Liver (tissue), 8 donors: ENCODE measurements at regions not wholly inside any gene's neighbourhood (a gene's known extent, or its start where the extent isn't known, plus 50 kb on each side); places are given as distances from the start of the nearest gene placed in this dataset.

Source experiments
- DNase-seq: peaks from one replicate; pipeline ENCODE4 v3.0.0-alpha.2; 2017; ENCODE audit warnings: low spot score
- H3K27ac ChIP-seq, 2 donors: one replicate each; pipeline ENCODE4 v1.7.0; 2013; ENCODE audit warnings: inconsistent platforms in 2 of 2, low read length in 2 of 2, control low read depth in 1 of 2, low read depth in 1 of 2, mild to moderate bottlenecking in 1 of 2
- H3K27me3 ChIP-seq, 4 donors: one replicate each; pipeline versions ENCODE4 v1.6.1 to v1.7.0; 2013; ENCODE audit warnings: low read length in 3 of 4, inconsistent platforms in 1 of 4, mild to moderate bottlenecking in 1 of 4, moderate library complexity in 1 of 4; ENCODE audit not compliant: control insufficient read depth in 4 of 4, insufficient read depth in 4 of 4
- H3K36me3 ChIP-seq, 4 donors: one replicate each; pipeline versions ENCODE4 v1.6.1 to v1.7.0; 2013; ENCODE audit warnings: low read length in 3 of 4, mild to moderate bottlenecking in 3 of 4, low read depth in 1 of 4, moderate library complexity in 1 of 4; ENCODE audit not compliant: control insufficient read depth in 4 of 4, insufficient read depth in 3 of 4
- H3K4me1 ChIP-seq, 4 donors: one replicate each; pipeline versions ENCODE4 v1.6.1 to v1.7.0; 2013; ENCODE audit warnings: low read length in 3 of 4, mild to moderate bottlenecking in 3 of 4, moderate library complexity in 1 of 4; ENCODE audit not compliant: control insufficient read depth in 4 of 4, insufficient read depth in 4 of 4
- H3K4me3 ChIP-seq, 3 donors: one replicate each; pipeline versions ENCODE4 v1.6.1 to v1.7.0; 2013; ENCODE audit warnings: low read length in 3 of 3, control low read depth in 1 of 3, low read depth in 1 of 3, mild to moderate bottlenecking in 1 of 3
- H3K9ac ChIP-seq, 2 donors: one replicate each; pipeline ENCODE4 v1.7.0; 2013; ENCODE audit warnings: low read length in 2 of 2, mild to moderate bottlenecking in 2 of 2, moderate library complexity in 2 of 2, control low read depth in 1 of 2, low read depth in 1 of 2
- H3K9me3 ChIP-seq, 4 donors: one replicate each; pipeline versions ENCODE4 v1.6.1 to v1.7.0; 2013; ENCODE audit warnings: low read length in 3 of 4; ENCODE audit not compliant: control insufficient read depth in 4 of 4
- ATF3 ChIP-seq: IDR thresholded peaks from 2 replicates; pipeline ENCODE4 v1.6.1; 2016; ENCODE audit warnings: antibody characterized with exemption
- CTCF ChIP-seq: fragments of 150-350 bp; IDR thresholded peaks from 2 replicates; pipeline ENCODE4 v1.5.1; 2017; ENCODE audit warnings: improper control_type of control experiment, low read depth, low read length; ENCODE audit not compliant: missing input control
- EGR1 ChIP-seq, 2 donors: IDR thresholded peaks; 2 replicates each; pipeline ENCODE4 v1.6.1; 2016 to 2018; ENCODE audit warnings: antibody characterized with exemption in 2 of 2, low read depth in 2 of 2
- FOXA1 ChIP-seq: IDR thresholded peaks from 2 replicates; pipeline ENCODE4 v1.6.1; 2016; ENCODE audit warnings: antibody characterized with exemption
- FOXA2 ChIP-seq: IDR thresholded peaks from 2 replicates; pipeline ENCODE4 v1.6.1; 2016; ENCODE audit warnings: antibody characterized with exemption
- GABPA ChIP-seq, 2 donors: IDR thresholded peaks in 1 of 2; conservative IDR thresholded peaks in 1 of 2; 2 replicates each; pipeline ENCODE4 v1.6.1; 2016; ENCODE audit warnings: antibody characterized with exemption in 2 of 2, mild to moderate bottlenecking in 1 of 2, moderate library complexity in 1 of 2
- HNF4A ChIP-seq, 2 donors: conservative IDR thresholded peaks; 2 replicates each; pipeline ENCODE4 v1.6.1; 2016; ENCODE audit warnings: antibody characterized with exemption in 2 of 2, mild to moderate bottlenecking in 2 of 2
- HNF4G ChIP-seq: IDR thresholded peaks from 2 replicates; pipeline ENCODE4 v1.6.1; 2016; ENCODE audit warnings: antibody characterized with exemption
- JUND ChIP-seq, 2 donors: IDR thresholded peaks; 2 replicates each; pipeline ENCODE4 v1.6.1; 2016; ENCODE audit warnings: antibody characterized with exemption in 2 of 2
- MAX ChIP-seq: IDR thresholded peaks from 2 replicates; pipeline ENCODE4 v1.6.1; 2016; ENCODE audit warnings: antibody characterized with exemption
- NR2F2 ChIP-seq: IDR thresholded peaks from 2 replicates; pipeline ENCODE4 v1.6.1; 2016; ENCODE audit warnings: antibody characterized with exemption
- RAD21 ChIP-seq, 2 donors: IDR thresholded peaks; 2 replicates each; pipeline ENCODE4 v1.6.1; 2016; ENCODE audit warnings: antibody characterized with exemption in 2 of 2, mild to moderate bottlenecking in 2 of 2
- REST ChIP-seq: IDR thresholded peaks from 2 replicates; pipeline ENCODE4 v1.6.1; 2016; ENCODE audit warnings: antibody characterized with exemption, mild to moderate bottlenecking
- RXRA ChIP-seq, 2 donors: IDR thresholded peaks; 2 replicates each; pipeline ENCODE4 v1.6.1; 2017 to 2018; ENCODE audit warnings: antibody characterized with exemption in 2 of 2, mild to moderate bottlenecking in 1 of 2
- SP1 ChIP-seq: IDR thresholded peaks from 2 replicates; pipeline ENCODE4 v1.6.1; 2018; ENCODE audit warnings: antibody characterized with exemption, mild to moderate bottlenecking
- TAF1 ChIP-seq: conservative IDR thresholded peaks from 2 replicates; pipeline ENCODE4 v1.6.1; 2016; ENCODE audit warnings: antibody characterized with exemption, mild to moderate bottlenecking
- YY1 ChIP-seq: IDR thresholded peaks from 2 replicates; pipeline ENCODE4 v1.6.1; 2016; ENCODE audit warnings: antibody characterized with exemption, mild to moderate bottlenecking
- ZBTB33 ChIP-seq: IDR thresholded peaks from 2 replicates; pipeline ENCODE4 v1.6.1; 2016; ENCODE audit warnings: antibody characterized with exemption
- WGBS: extraction: QIAGEN DNeasy Blood & Tissue Kit; methylation state at CpG from one replicate; pipeline ENCODE4 v1.1.7; 2013; 5-methylcytosine and 5-hydroxymethylcytosine counted together
- donor health status: healthy.
- donor health status: healthy.
- donor health status: healthy.
- donor health status: healthy.
- donor health status: healthy.

GRCh38 chr12:126668538-126668937 is 1598.4 kb upstream of the TMEM132C start:
- Histone ChIP-seq H3K4me1 (no peaks in the 10 kb centered on the region), H3K4me3 (no peak overlapping the region), H3K27ac (no peak overlapping the region), H3K9me3 (no peaks in the 10 kb centered on the region), H3K36me3 (no peaks in the 10 kb centered on the region), H3K27me3 (peaks cover 0 to 2% (median 0%) of the 10 kb centered on the region in 4 donors), H3K9ac (no peak overlapping the region)
- 83% methylated on average over 1 of the region's 1 CpG for WGBS
- TF ChIP-seq HNF4A (conservative IDR thresholded peaks at IDR 0.05) (no peak), TAF1 (no peak), ATF3 (no peak), EGR1 (IDR thresholded peaks at IDR 0.05; ENCODE audit: low read depth in 2 of 2) (no peak), GABPA (IDR thresholded peaks at IDR 0.05 in 1 of 2, conservative IDR thresholded peaks at IDR 0.05 in 1 of 2) (no peak), FOXA2 (no peak), NR2F2 (no peak), YY1 (no peak), REST (no peak), SP1 (no peak), RXRA (IDR thresholded peaks at IDR 0.05) (no peak), JUND (IDR thresholded peaks at IDR 0.05) (no peak), MAX (no peak), ZBTB33 (no peak), FOXA1 (no peak), HNF4G (no peak), CTCF (no peak), RAD21 (IDR thresholded peaks at IDR 0.05) (no peak)
- DNase-seq = no peak
